NAMALWA (cell line): ENCODE measurements at regions not wholly inside any gene's neighbourhood (a gene's known extent, or its start where the extent isn't known, plus 50 kb on each side); places are given as distances from the start of the nearest gene placed in this dataset.
"Not testable (repeated sequence)": the region's sequence is repeated elsewhere in the genome, so short reads cannot be mapped to it uniquely, and the experiment has no call there.

Experiments
- DNase-seq: peaks from one replicate; pipeline ENCODE4 v3.0.0-alpha.2; 2015; ENCODE audit warnings: low spot score

- no peak for DNase-seq
Measured at GRCh38 chr9:30995956-30996738, 1388.3 kb upstream of the ACO1 start.

GRCh38 chr9:30996761-30997160 lies 1387.7 kb upstream of the ACO1 start:
- no peak for DNase-seq

- no peak for DNase-seq
Measured at GRCh38 chr9:30997291-30997690, 1387.2 kb upstream of the ACO1 start.

GRCh38 chr9:31005086-31005665 lies 1379.3 kb upstream of the ACO1 start:
- DNase-seq: no peak

- no peak for DNase-seq
Measured at GRCh38 chr9:31013371-31013770, 1371.1 kb upstream of the ACO1 start.

- no peak for DNase-seq
Measured at GRCh38 chr9:31023847-31024246, 1360.6 kb upstream of the ACO1 start.

- no peak for DNase-seq
Measured at GRCh38 chr9:31027678-31028077, 1356.8 kb upstream of the ACO1 start.

GRCh38 chr9:31028137-31028536 lies 1356.3 kb upstream of the ACO1 start:
- no peak for DNase-seq

- DNase-seq: no peak
Measured at GRCh38 chr9:31030741-31031202, 1353.7 kb upstream of the ACO1 start.

GRCh38 chr9:31032206-31032605 lies 1352.2 kb upstream of the ACO1 start:
- no peak for DNase-seq

- DNase-seq: no peak
Measured at GRCh38 chr9:31034311-31034710, 1350.1 kb upstream of the ACO1 start.

- no peak for DNase-seq
Measured at GRCh38 chr9:31040564-31040963, 1343.9 kb upstream of the ACO1 start.

- DNase-seq: no peak
Measured at GRCh38 chr9:31045810-31046209, 1338.6 kb upstream of the ACO1 start.

- DNase-seq: not testable (repeated sequence)
Measured at GRCh38 chr9:31061592-31061991, 1322.9 kb upstream of the ACO1 start.

GRCh38 chr9:31065691-31066090 lies 1318.8 kb upstream of the ACO1 start:
- DNase-seq: no peak

- DNase-seq: no peak
Measured at GRCh38 chr9:31067418-31067817, 1317.0 kb upstream of the ACO1 start.

GRCh38 chr9:31071606-31072286 lies 1312.7 kb upstream of the ACO1 start:
- DNase-seq: no peak

GRCh38 chr9:31078175-31078574 lies 1306.3 kb upstream of the ACO1 start:
- no peak for DNase-seq

GRCh38 chr9:31084350-31084749 lies 1300.1 kb upstream of the ACO1 start:
- DNase-seq: no peak

- no peak for DNase-seq
Measured at GRCh38 chr9:31089549-31090221, 1294.8 kb upstream of the ACO1 start.

GRCh38 chr9:31100311-31100710 lies 1284.1 kb upstream of the ACO1 start:
- DNase-seq: no peak

- no peak for DNase-seq
Measured at GRCh38 chr9:31103836-31104235, 1280.6 kb upstream of the ACO1 start.

GRCh38 chr9:31104249-31104648 lies 1280.2 kb upstream of the ACO1 start:
- DNase-seq: no peak
